Neuronal stem cell (in vitro differentiated cells): ENCODE measurements at regions not wholly inside any gene's neighbourhood (a gene's known extent, or its start where the extent isn't known, plus 50 kb on each side); places are given as distances from the start of the nearest gene placed in this dataset.

Experiments
- DNase-seq: peaks from one replicate; pipeline ENCODE4 v3.0.0-alpha.2; 2013; ENCODE audit warnings: low spot score
- H2AFZ ChIP-seq: one replicate; pipeline ENCODE4 v1.6.1; 2013; ENCODE audit warnings: mild to moderate bottlenecking, low read length, inconsistent platforms
- H2AK5ac ChIP-seq: 2 replicates; pipeline ENCODE4 v1.6.1; 2013; ENCODE audit warnings: low read depth, mild to moderate bottlenecking, inconsistent platforms, low read length, moderate library complexity, mixed read lengths
- H2BK120ac ChIP-seq: 2 replicates; pipeline ENCODE4 v1.6.1; 2013; ENCODE audit warnings: low read depth, mild to moderate bottlenecking, inconsistent platforms, low read length, moderate library complexity, mixed read lengths
- H2BK12ac ChIP-seq: one replicate; pipeline ENCODE4 v1.6.1; 2013; ENCODE audit warnings: low read length, inconsistent platforms
- H2BK15ac ChIP-seq: 2 replicates; pipeline ENCODE4 v1.6.1; 2013; ENCODE audit warnings: mild to moderate bottlenecking, low read length, inconsistent platforms, mixed read lengths
- H2BK5ac ChIP-seq: one replicate; pipeline ENCODE4 v1.6.1; 2013; ENCODE audit warnings: inconsistent platforms, mild to moderate bottlenecking, low read length, moderate library complexity
- H3K14ac ChIP-seq: one replicate; pipeline ENCODE4 v1.6.1; 2013; ENCODE audit warnings: low read length, inconsistent platforms
- H3K18ac ChIP-seq: 2 replicates; pipeline ENCODE4 v1.6.1; 2013; ENCODE audit warnings: low read length, inconsistent platforms
- H3K23ac ChIP-seq: 2 replicates; pipeline ENCODE4 v1.6.1; 2013; ENCODE audit warnings: low read depth, mild to moderate bottlenecking, mixed read lengths, low read length, inconsistent platforms; ENCODE audit not compliant: poor library complexity
- H3K27ac ChIP-seq: replicated peaks from 3 replicates; pipeline ENCODE4 v1.5.1; 2013; ENCODE audit warnings: low read length, inconsistent platforms
- H3K27me3 ChIP-seq, 3 experiments: 2 replicates each; pipeline ENCODE4 v1.6.1; 2013; ENCODE audit warnings: low read length in 3 of 3, mild to moderate bottlenecking in 2 of 3, inconsistent platforms in 1 of 3, low read depth in 1 of 3, mixed read lengths in 1 of 3, moderate library complexity in 1 of 3; ENCODE audit not compliant: control insufficient read depth in 3 of 3, insufficient read depth in 3 of 3
- H3K36me3 ChIP-seq, 2 donors: replicated peaks in 1 of 2; 2 replicates each; pipeline ENCODE4 v1.6.1; 2013; ENCODE audit warnings: low read length in 2 of 2; ENCODE audit not compliant: control insufficient read depth in 2 of 2, insufficient read depth in 2 of 2
- H3K4ac ChIP-seq: 2 replicates; pipeline ENCODE4 v1.6.1; 2013; ENCODE audit warnings: inconsistent platforms, mild to moderate bottlenecking, low read length, moderate library complexity
- H3K4me1 ChIP-seq, 2 donors: 1 replicate in 1 of 2; 2 replicates in 1 of 2; pipeline ENCODE4 v1.6.1; 2013; ENCODE audit warnings: low read length in 2 of 2, low read depth in 1 of 2; ENCODE audit not compliant: control insufficient read depth in 2 of 2, insufficient read depth in 1 of 2
- H3K4me2 ChIP-seq: one replicate; pipeline ENCODE4 v1.6.1; 2013; ENCODE audit warnings: mild to moderate bottlenecking, low read length, inconsistent platforms; ENCODE audit not compliant: insufficient read depth, poor library complexity, severe bottlenecking
- H3K4me3 ChIP-seq, 2 donors: 2 replicates each; pipeline ENCODE4 v1.5.1; 2013; ENCODE audit warnings: low read length in 2 of 2, mild to moderate bottlenecking in 2 of 2, inconsistent platforms in 1 of 2, moderate library complexity in 1 of 2
- H3K79me1 ChIP-seq: one replicate; pipeline ENCODE4 v1.6.1; 2013; ENCODE audit warnings: low read depth, mild to moderate bottlenecking, inconsistent platforms, low read length, moderate library complexity
- H3K9ac ChIP-seq: one replicate; pipeline ENCODE4 v1.6.1; 2013; ENCODE audit warnings: mild to moderate bottlenecking, low read depth, low read length, inconsistent platforms; ENCODE audit not compliant: poor library complexity
- H3K9me3 ChIP-seq, 2 donors: replicated peaks in 1 of 2; 2 replicates each; pipeline versions ENCODE3 to v1.6.1; 2013; ENCODE audit warnings: low read length in 2 of 2, mild to moderate bottlenecking in 2 of 2, inconsistent platforms in 1 of 2, low read depth in 1 of 2, mixed read lengths in 1 of 2, moderate library complexity in 1 of 2; ENCODE audit not compliant: control insufficient read depth in 2 of 2, insufficient read depth in 1 of 2
- H4K8ac ChIP-seq: one replicate; pipeline ENCODE4 v1.6.1; 2013; ENCODE audit warnings: low read depth, mild to moderate bottlenecking, inconsistent platforms, low read length, moderate library complexity
- H4K91ac ChIP-seq: one replicate; pipeline ENCODE4 v1.6.1; 2013; ENCODE audit warnings: low read length, low read depth, mild to moderate bottlenecking, inconsistent platforms; ENCODE audit not compliant: poor library complexity
- WGBS, 2 donors: extraction: QIAGEN DNeasy Blood & Tissue Kit; methylation state at CpG; one replicate each; pipeline ENCODE4 v1.1.7; 2013; ENCODE audit warnings: missing lambda C conversion rate in 2 of 2, mixed read lengths in 1 of 2; ENCODE audit not compliant: insufficient read length in 2 of 2, insufficient replicate concordance in 1 of 2; ENCODE audit errors: extremely low coverage in 2 of 2; 5-methylcytosine and 5-hydroxymethylcytosine counted together

DNA sequence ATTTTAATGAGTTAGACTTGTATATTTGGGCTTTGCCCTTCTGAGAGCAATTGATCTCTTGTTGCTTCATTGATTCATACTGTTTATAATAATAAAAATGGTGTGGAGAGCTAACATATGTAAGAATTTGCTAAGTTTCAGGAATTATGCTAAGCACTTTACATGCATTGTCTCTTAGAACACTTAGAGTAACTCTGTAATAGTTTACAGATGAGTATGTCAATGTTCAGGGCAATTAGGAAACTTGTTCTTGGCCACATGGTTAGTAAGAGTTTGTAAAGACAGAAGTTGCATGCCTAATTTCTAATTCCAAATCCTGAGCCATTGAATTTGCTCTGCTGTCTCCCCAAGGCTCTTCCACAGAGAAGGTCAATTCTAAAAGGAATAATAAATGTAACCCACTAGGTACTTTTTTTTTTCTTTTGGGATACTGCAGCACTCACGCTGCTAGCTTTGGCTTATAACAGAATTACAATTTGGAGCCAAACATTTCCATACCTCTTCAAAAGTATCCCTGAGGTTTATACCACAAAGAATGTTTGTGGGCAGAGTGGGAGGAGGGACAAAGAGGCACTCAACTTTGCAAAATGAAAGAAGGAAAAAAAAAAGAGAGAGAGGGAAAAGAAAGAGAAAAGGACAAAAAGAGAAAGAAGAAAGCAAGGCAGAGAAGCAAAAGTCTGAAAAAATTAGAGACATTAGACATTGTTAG lies 232.4 kb downstream of the CALCRL start:
- WGBS, 2 donors = no CpG with 5 or more reads among the region's 1 CpG
- H3K9ac ChIP-seq = no peak overlapping the region

DNA sequence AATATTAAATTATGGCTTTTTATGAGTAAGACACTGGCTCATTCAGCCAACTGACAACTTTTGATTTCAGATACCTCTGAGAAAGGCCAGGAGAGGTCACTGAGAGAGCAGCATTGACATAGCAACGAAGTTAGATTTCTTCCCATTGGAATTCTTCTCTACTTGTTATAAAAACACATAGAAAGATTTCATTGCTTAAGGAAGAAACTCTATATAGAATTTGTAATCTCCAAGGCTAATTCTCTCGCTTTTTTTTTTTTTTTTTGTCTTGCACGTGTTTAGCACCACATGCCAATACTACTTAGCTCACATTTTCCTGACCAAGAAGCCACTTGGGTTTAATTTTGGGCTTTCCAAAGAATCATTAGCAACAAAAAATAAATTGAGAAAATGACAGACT lies 233.7 kb downstream of the CALCRL start:
- no peaks in the 10 kb centered on the region for H3K36me3 ChIP-seq
- no peak overlapping the region for H3K18ac ChIP-seq
- H3K23ac ChIP-seq = no peak overlapping the region
- no peaks in the 10 kb centered on the region for H3K4me1 ChIP-seq
- DNase-seq = no peak
- no peak overlapping the region for H3K27ac ChIP-seq
- H3K79me1 ChIP-seq = no peaks in the 10 kb centered on the region
- H3K9me3 ChIP-seq = peaks cover 0 to 17% of the 10 kb centered on the region in 2 donors
- H2BK15ac ChIP-seq = no peak overlapping the region
- H3K4ac ChIP-seq = no peak overlapping the region
- no peak overlapping the region for H3K4me2 ChIP-seq
- H3K4me3 ChIP-seq = no peak overlapping the region
- no peak overlapping the region for H4K8ac ChIP-seq
- WGBS, 2 donors = no CpG with 5 or more reads among the region's 3 CpGs
- no peaks in the 10 kb centered on the region for H3K27me3 ChIP-seq
- no peak overlapping the region for H2BK120ac ChIP-seq
- no peak overlapping the region for H3K14ac ChIP-seq
- H4K91ac ChIP-seq = no peak overlapping the region
- no peak overlapping the region for H2BK5ac ChIP-seq
- no peak overlapping the region for H2BK12ac ChIP-seq
- no peak overlapping the region for H2AFZ ChIP-seq
- no peak overlapping the region for H2AK5ac ChIP-seq
- H3K9ac ChIP-seq = no peak overlapping the region

More for the DNA sequence above, 232.4 kb downstream of the CALCRL start:
- Histone ChIP-seq H3K27me3 (no peaks in the 10 kb centered on the region), H4K8ac (no peak overlapping the region), H2BK120ac (no peak overlapping the region), H3K23ac (no peak overlapping the region), H3K18ac (no peak overlapping the region), H3K36me3 (no peaks in the 10 kb centered on the region), H3K4ac (no peak overlapping the region), H3K14ac (no peak overlapping the region), H4K91ac (no peak overlapping the region), H2AFZ (peak overlapping the region; percentile 54), H2BK15ac (no peak overlapping the region), H3K27ac (no peak overlapping the region), H2BK12ac (no peak overlapping the region), H2AK5ac (no peak overlapping the region), H3K4me2 (no peak overlapping the region), H3K9me3 (peaks cover 0 to 11% of the 10 kb centered on the region in 2 donors), H3K4me1 (no peaks in the 10 kb centered on the region), H3K4me3 (no peak overlapping the region), H2BK5ac (no peak overlapping the region), H3K79me1 (no peaks in the 10 kb centered on the region)
- DNase-seq = no peak

DNA sequence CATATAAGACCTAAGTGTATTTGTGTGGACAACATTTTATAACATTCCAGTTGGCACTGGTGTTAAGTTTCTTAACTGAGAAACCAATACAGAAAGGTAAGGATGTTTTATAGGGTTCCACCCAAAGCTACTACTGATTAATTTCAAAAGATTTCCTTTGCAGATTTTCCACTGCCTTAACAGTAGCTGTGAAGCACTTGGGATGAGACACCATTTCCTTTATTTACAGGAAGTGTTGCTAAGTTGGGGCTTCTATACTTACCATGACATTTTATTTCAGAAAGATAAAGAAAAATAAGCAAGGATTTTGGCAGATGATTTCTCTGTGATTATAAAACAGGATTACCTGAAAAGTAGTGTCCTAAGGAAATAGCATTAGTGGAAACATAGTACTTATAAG lies 234.3 kb downstream of the CALCRL start:
- H3K14ac ChIP-seq = no peak overlapping the region
- DNase-seq = no peak
- no peaks in the 10 kb centered on the region for H3K4me1 ChIP-seq

DNA sequence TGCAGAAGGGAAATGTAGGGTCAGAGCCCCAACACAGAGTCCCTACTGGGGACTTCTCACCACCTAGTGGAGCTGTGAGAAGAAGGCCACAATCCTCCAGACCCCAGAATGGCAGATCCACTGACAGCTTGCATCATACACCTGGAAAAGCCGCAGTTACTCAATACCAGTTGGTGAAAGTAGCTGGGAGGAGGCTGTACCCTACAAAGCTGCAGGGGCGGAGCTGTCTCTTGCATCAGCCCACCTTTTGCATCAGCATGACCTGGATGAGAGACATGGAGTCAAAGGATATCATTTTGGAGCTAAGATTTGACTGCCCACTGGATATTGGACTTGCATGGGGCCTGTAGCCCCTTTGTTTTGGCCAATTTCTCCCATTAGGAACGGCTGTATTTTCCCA lies 237.3 kb downstream of the CALCRL start:
- Histone ChIP-seq H2BK15ac (no peak overlapping the region), H3K36me3 (no peaks in the 10 kb centered on the region), H3K9ac (no peak overlapping the region), H2BK120ac (no peak overlapping the region), H3K4me2 (no peak overlapping the region), H3K14ac (no peak overlapping the region), H4K91ac (no peak overlapping the region), H3K27me3 (no peaks in the 10 kb centered on the region), H3K4ac (no peak overlapping the region), H2AFZ (no peak overlapping the region), H3K4me1 (peaks cover 0 to 2% of the 10 kb centered on the region in 2 donors), H3K27ac (no peak overlapping the region), H3K18ac (no peak overlapping the region), H3K79me1 (no peaks in the 10 kb centered on the region), H2BK12ac (no peak overlapping the region), H3K23ac (no peak overlapping the region), H2AK5ac (no peak overlapping the region), H3K9me3 (peaks cover 2 to 14% of the 10 kb centered on the region in 2 donors), H4K8ac (no peak overlapping the region), H3K4me3 (no peak overlapping the region), H2BK5ac (no peak overlapping the region)
- no peak for DNase-seq
- WGBS, 2 donors = no CpG with 5 or more reads among the region's 3 CpGs

More for the DNA sequence above, 234.3 kb downstream of the CALCRL start:
- H3K4me3 ChIP-seq = no peak overlapping the region
- H3K9me3 ChIP-seq = peaks cover 0 to 17% of the 10 kb centered on the region in 2 donors
- no peaks in the 10 kb centered on the region for H3K27me3 ChIP-seq
- H2BK120ac ChIP-seq = no peak overlapping the region
- H3K9ac ChIP-seq = no peak overlapping the region
- H3K79me1 ChIP-seq = no peaks in the 10 kb centered on the region
- H2AFZ ChIP-seq = no peak overlapping the region
- no peak overlapping the region for H4K8ac ChIP-seq
- H2BK12ac ChIP-seq = no peak overlapping the region
- H4K91ac ChIP-seq = no peak overlapping the region
- no peaks in the 10 kb centered on the region for H3K36me3 ChIP-seq
- no peak overlapping the region for H3K18ac ChIP-seq
- H2BK15ac ChIP-seq = no peak overlapping the region
- no peak overlapping the region for H3K27ac ChIP-seq
- H3K4ac ChIP-seq = no peak overlapping the region
- H2BK5ac ChIP-seq = no peak overlapping the region
- no peak overlapping the region for H3K4me2 ChIP-seq
- no peak overlapping the region for H2AK5ac ChIP-seq
- no peak overlapping the region for H3K23ac ChIP-seq
